SU-DHL-6 (cell line): ENCODE measurements at regions not wholly inside any gene's neighbourhood (a gene's known extent, or its start where the extent isn't known, plus 50 kb on each side); places are given as distances from the start of the nearest gene placed in this dataset.

Source experiments
- H2AFZ ChIP-seq: fragments of 200-600 bp; sonication (generic); 2 replicates; pipeline ENCODE4 v1.6.1; 2014; ENCODE audit warnings: low read depth, mild to moderate bottlenecking, moderate library complexity, mixed read lengths, antibody characterized with exemption, low read length; ENCODE audit not compliant: severe bottlenecking
- H3F3A ChIP-seq: fragments of 200-600 bp; shearing (Covaris generic); 2 replicates; pipeline ENCODE4 v1.6.0; 2016; ENCODE audit warnings: antibody characterized with exemption, mild to moderate bottlenecking; ENCODE audit not compliant: insufficient read depth
- H3K27ac ChIP-seq: fragments of 200-600 bp; sonication (generic); 2 replicates; pipeline ENCODE4 v1.5.1; 2016; ENCODE audit warnings: low read depth, mild to moderate bottlenecking, low read length, moderate library complexity, mixed read lengths
- H3K27me3 ChIP-seq: fragments of 200-600 bp; sonication (generic), shearing (Covaris generic); 2 replicates; pipeline ENCODE4 v1.6.0; 2014; ENCODE audit warnings: mild to moderate bottlenecking, low read length
- H3K36me3 ChIP-seq: fragments of 200-600 bp; sonication (generic); 2 replicates; pipeline ENCODE4 v1.6.1; 2014; ENCODE audit warnings: mild to moderate bottlenecking, low read length, mixed read lengths
- H3K4me2 ChIP-seq: fragments of 300-600, 200-600 bp; shearing (Covaris generic), sonication (generic); 2 replicates; pipeline ENCODE4 v1.6.0; 2014; ENCODE audit warnings: low read length, low read depth, mild to moderate bottlenecking; ENCODE audit not compliant: poor library complexity, severe bottlenecking
- H3K4me3 ChIP-seq: fragments of 200-600 bp; sonication (generic); 2 replicates; pipeline ENCODE4 v1.5.1; 2014; ENCODE audit warnings: antibody characterized with exemption, low read length, mild to moderate bottlenecking, mixed read lengths; ENCODE audit not compliant: insufficient read depth, poor library complexity, severe bottlenecking
- H3K79me2 ChIP-seq: fragments of 200-600 bp; sonication (generic); 2 replicates; pipeline ENCODE4 v1.6.1; 2014; ENCODE audit warnings: mild to moderate bottlenecking, low read length, moderate library complexity; ENCODE audit not compliant: insufficient read depth
- H3K9ac ChIP-seq: fragments of 200-600 bp; sonication (generic); 2 replicates; pipeline ENCODE4 v1.7.0; 2014; ENCODE audit warnings: mild to moderate bottlenecking, low read length
- H3K9me2 ChIP-seq: fragments of 200-600 bp; sonication (generic); replicated peaks from 2 replicates; pipeline ENCODE4 v1.6.1; 2014; ENCODE audit warnings: low read length; ENCODE audit not compliant: insufficient read depth
- H3K9me3 ChIP-seq: fragments of 200-600 bp; sonication (generic); 2 replicates; pipeline ENCODE4 v1.6.1; 2014; ENCODE audit warnings: low read length, mixed read lengths; ENCODE audit not compliant: insufficient read depth
- H4K20me1 ChIP-seq: fragments of 200-600 bp; sonication (generic); 2 replicates; pipeline ENCODE4 v1.6.1; 2014; ENCODE audit warnings: low read depth, mild to moderate bottlenecking, antibody characterized with exemption, low read length, moderate library complexity, mixed read lengths
- CTCF ChIP-seq: fragments of 200-600 bp; sonication (generic); IDR thresholded peaks from one replicate; pipeline ENCODE4 v1.5.1; 2017; ENCODE audit warnings: antibody characterized with exemption, mild to moderate bottlenecking, low read length, moderate library complexity; ENCODE audit not compliant: insufficient read depth, poor library complexity, severe bottlenecking
- EZH2phosphoT487 ChIP-seq: fragments of 200-600 bp; sonication (generic), shearing (Covaris generic); conservative IDR thresholded peaks from 2 replicates; pipeline ENCODE4 v1.6.1; 2018; ENCODE audit warnings: mild to moderate bottlenecking, antibody characterized with exemption, low read length, moderate library complexity, mixed read lengths

- no peak overlapping the region for H3K4me3 ChIP-seq
- H4K20me1 ChIP-seq, result no peaks in the 10 kb centered on the region
- no peak overlapping the region for H3K9ac ChIP-seq
- no peaks in the 10 kb centered on the region for H3K9me3 ChIP-seq
- H3K4me2 ChIP-seq, result no peak overlapping the region
- 0 out of 2 replicates have a peak, but pooled peaks cover 4% of the 10 kb centered on the region for H3K27me3 ChIP-seq
- TF ChIP-seq EZH2phosphoT487 (no peak), CTCF (no peak)
- H2AFZ ChIP-seq, result no peak overlapping the region
- H3K27ac ChIP-seq, result no peak overlapping the region
- H3K36me3 ChIP-seq, result no peaks in the 10 kb centered on the region
- H3K79me2 ChIP-seq, result no peaks in the 10 kb centered on the region
- no peaks in the 10 kb centered on the region for H3K9me2 ChIP-seq
- H3F3A ChIP-seq, result no peaks in the 10 kb centered on the region
Observed at GRCh38 chr15:81560405-81560804, 186.4 kb upstream of the TMC3 start.

- Histone ChIP-seq H3K4me3 (no peak overlapping the region), H4K20me1 (no peaks in the 10 kb centered on the region), H3K27ac (no peak overlapping the region), H3K9me3 (no peaks in the 10 kb centered on the region), H3K9ac (no peak overlapping the region), H3K79me2 (no peaks in the 10 kb centered on the region), H3K27me3 (0 out of 2 replicates have a peak, but pooled peaks cover 4% of the 10 kb centered on the region), H3K9me2 (no peaks in the 10 kb centered on the region), H3K4me2 (no peak overlapping the region), H2AFZ (no peak overlapping the region), H3F3A (no peaks in the 10 kb centered on the region), H3K36me3 (no peaks in the 10 kb centered on the region)
- TF ChIP-seq EZH2phosphoT487 (no peak), CTCF (no peak)
Observed at GRCh38 chr15:81558056-81558455, 184.0 kb upstream of the TMC3 start.

- H3K9me2 ChIP-seq, result no peaks in the 10 kb centered on the region
- no peak overlapping the region for H2AFZ ChIP-seq
- no peak overlapping the region for H3K27ac ChIP-seq
- no peak overlapping the region for H3K4me3 ChIP-seq
- no peaks in the 10 kb centered on the region for H3K27me3 ChIP-seq
- H3K4me2 ChIP-seq, result no peak overlapping the region
- no peaks in the 10 kb centered on the region for H3K79me2 ChIP-seq
- H4K20me1 ChIP-seq, result no peaks in the 10 kb centered on the region
- H3F3A ChIP-seq, result no peaks in the 10 kb centered on the region
- no peaks in the 10 kb centered on the region for H3K36me3 ChIP-seq
- H3K9ac ChIP-seq, result no peak overlapping the region
- no peaks in the 10 kb centered on the region for H3K9me3 ChIP-seq
- TF ChIP-seq EZH2phosphoT487 (no peak), CTCF (no peak)
Observed at GRCh38 chr15:81555346-81555745, 181.3 kb upstream of the TMC3 start.
